ENCODE measurements at regions not wholly inside any gene's neighbourhood (a gene's known extent, or its start where the extent isn't known, plus 50 kb on each side); places are given as distances from the start of the nearest gene placed in this dataset.

GRCh38 chr1:171422511-171422910 lies 62.8 kb upstream of the PRRC2C start:
- TF ChIP-seq CTCF (IDR thresholded peaks at IDR 0.05; ENCODE audit: insufficient read depth, low read depth, low read length) = no peak
- no peak overlapping the region for H3K4me3 ChIP-seq (ENCODE audit: low read depth, low read length)
- DNase-seq (ENCODE audit: low read depth) = no peak

- DNase-seq (ENCODE audit: low read depth) = no peak
- H3K4me3 ChIP-seq (ENCODE audit: low read depth, low read length) = no peak overlapping the region
- TF ChIP-seq CTCF (IDR thresholded peaks at IDR 0.05; ENCODE audit: insufficient read depth, low read depth, low read length) = no peak
Measured at GRCh38 chr1:171424494-171424893, 60.8 kb upstream of the PRRC2C start.

DNA sequence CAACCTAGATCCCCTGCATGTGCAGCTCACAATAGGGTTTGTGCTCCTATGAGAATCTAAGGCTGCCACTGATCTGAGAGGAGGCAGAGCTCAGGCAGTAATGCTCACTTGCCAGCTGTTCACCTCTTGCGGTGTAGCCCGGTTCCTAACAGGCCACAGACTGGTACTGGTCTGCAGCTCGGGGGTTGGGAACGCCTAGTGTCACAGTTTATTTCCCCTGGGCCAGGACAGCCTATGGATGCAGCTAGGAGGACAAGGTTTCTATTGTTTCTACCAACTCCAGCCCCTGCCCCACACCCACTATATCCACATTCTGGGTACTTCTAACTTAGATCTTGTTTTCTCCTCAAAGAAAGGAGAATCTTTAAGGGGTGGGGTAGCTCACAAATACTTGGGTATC lies 58.7 kb upstream of the PRRC2C start:
- H3K4me3 ChIP-seq (ENCODE audit: low read depth, low read length) = no peak overlapping the region
- TF ChIP-seq CTCF (IDR thresholded peaks at IDR 0.05; ENCODE audit: insufficient read depth, low read depth, low read length) = no peak
- no peak for DNase-seq (ENCODE audit: low read depth)

DNA sequence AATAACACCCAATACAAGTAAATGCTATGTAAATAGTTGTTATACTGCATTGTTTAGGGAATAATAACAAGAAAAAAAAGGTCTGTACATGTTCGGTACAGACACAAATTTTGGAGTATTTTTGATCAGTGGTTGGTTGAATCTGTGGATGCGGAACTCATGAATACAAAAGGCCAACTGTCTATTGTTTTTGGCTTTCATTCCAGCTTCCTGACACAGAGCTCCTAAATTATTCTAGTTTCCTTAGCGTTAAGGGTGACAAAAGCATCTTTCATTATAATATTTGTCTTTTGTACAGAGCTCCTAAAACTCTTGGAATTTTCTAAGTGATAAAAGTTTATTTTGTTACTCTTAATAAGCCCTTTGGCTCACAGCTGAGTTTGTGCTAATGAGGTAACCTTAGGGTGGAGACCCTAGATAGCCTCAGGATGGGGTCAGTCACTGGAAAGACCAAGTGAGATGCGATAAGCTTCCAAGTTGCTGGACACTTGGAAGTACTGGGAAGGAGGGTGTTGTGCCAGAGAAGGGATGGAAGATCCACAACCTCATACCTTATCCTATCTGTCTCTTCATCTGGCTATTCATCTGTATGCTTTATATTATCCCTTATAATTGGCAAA lies 57.4 kb upstream of the PRRC2C start:
- no peak for DNase-seq (ENCODE audit: low read depth)

DNA sequence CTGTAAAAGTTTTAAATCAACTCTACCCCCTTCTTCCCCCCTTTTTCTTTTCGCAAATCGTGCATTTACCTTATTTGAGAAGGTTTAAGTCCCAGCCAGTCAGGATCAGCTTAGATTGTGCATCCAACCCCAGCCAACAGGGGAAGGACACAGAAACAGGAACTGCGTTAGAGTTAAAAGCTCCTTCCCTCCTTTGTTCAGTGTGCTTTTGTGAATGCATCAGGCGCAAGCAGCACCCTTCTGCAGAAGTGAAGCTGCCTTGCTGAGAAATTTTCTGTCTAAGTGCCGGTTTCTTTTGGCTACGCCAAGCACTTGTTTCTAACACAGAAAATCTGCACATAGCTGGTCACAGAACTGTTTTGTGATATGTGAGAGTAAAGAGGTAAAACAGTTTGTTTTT lies 56.2 kb upstream of the PRRC2C start:
- no peak for DNase-seq (ENCODE audit: low read depth)
- no peak for TF ChIP-seq CTCF (IDR thresholded peaks at IDR 0.05; ENCODE audit: insufficient read depth, low read depth, low read length)
- H3K4me3 ChIP-seq (ENCODE audit: low read depth, low read length) = no peak overlapping the region

More for the DNA sequence above, 57.4 kb upstream of the PRRC2C start:
- H3K4me3 ChIP-seq (ENCODE audit: low read depth, low read length) = no peak overlapping the region
- TF ChIP-seq CTCF (IDR thresholded peaks at IDR 0.05; ENCODE audit: insufficient read depth, low read depth, low read length) = no peak

GRCh38 chr1:171431994-171432393 lies 53.3 kb upstream of the PRRC2C start:
- TF ChIP-seq CTCF (IDR thresholded peaks at IDR 0.05; ENCODE audit: insufficient read depth, low read depth, low read length) = no peak
- H3K4me3 ChIP-seq (ENCODE audit: low read depth, low read length) = no peak overlapping the region
- DNase-seq (ENCODE audit: low read depth) = no peak

DNA sequence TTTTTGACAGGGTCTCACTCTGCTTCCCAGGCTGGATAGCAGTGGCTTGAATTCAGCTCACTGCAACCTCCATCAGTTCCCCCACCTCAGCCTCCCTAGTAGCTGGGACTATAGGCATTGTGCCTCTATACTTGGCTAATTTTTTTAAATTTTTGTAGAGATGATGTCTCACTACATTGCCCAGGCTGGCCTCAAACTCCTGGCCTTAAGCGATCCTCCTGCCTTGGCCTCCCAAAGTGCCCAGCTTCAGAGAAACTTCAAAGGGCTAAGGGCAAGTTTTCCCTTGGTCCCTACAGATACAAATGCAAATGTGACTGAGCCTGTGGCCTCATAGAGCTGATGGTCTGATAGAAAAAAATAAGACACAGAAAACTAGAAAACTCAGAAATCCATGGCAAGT lies 52.9 kb upstream of the PRRC2C start:
- no peak for DNase-seq (ENCODE audit: low read depth)

More for the DNA sequence above, 52.9 kb upstream of the PRRC2C start:
- TF ChIP-seq CTCF (IDR thresholded peaks at IDR 0.05; ENCODE audit: insufficient read depth, low read depth, low read length) = no peak
- no peak overlapping the region for H3K4me3 ChIP-seq (ENCODE audit: low read depth, low read length)
